ENCODE measurements at regions not wholly inside any gene's neighbourhood (a gene's known extent, or its start where the extent isn't known, plus 50 kb on each side); places are given as distances from the start of the nearest gene placed in this dataset.
"Not testable (repeated sequence)": the region's sequence is repeated elsewhere in the genome, so short reads cannot be mapped to it uniquely, and the experiment has no call there.

DNA sequence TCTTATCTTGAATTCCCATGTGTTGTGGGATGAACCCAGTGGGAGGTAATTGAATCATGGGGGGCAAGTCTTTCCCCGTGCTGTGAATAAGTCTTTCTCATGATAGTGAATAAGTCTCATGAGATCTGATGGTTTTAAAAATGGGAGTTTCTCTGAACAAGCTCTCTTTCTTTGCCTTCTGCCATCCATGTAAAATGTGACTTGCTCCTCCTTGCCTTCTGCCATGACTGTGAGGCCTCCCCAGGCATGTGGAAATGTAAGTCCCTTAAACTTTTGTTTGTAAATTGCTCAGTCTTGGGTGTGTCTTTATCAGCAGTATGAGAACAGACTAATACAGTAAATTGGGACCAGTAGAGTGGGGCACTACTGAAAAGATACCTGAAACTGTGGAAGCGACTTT, 92.1 kb upstream of the PMCH start:
- not testable (repeated sequence) for H4K20me1 ChIP-seq (ENCODE audit: insufficient read depth, low read length); H3K4me3 ChIP-seq (ENCODE audit: low read length); H3K9me3 ChIP-seq (replicated peaks; ENCODE audit: insufficient read depth, low read length); H3K79me2 ChIP-seq (ENCODE audit: low read length); H3K36me3 ChIP-seq (replicated peaks; ENCODE audit: insufficient read depth, low read length); H3K4me2 ChIP-seq (ENCODE audit: low read depth, low read length); H3K9me2 ChIP-seq (replicated peaks; ENCODE audit: insufficient read depth, low read length); H3K27ac ChIP-seq (ENCODE audit: low read length); H3K4me1 ChIP-seq (ENCODE audit: low read length); H3K27me3 ChIP-seq (replicated peaks; ENCODE audit: insufficient read depth, low read length); H3K9ac ChIP-seq (ENCODE audit: low read length); DNase-seq; H3F3A ChIP-seq (ENCODE audit: insufficient read depth, low read length); H2AFZ ChIP-seq (ENCODE audit: low read length)

DNA sequence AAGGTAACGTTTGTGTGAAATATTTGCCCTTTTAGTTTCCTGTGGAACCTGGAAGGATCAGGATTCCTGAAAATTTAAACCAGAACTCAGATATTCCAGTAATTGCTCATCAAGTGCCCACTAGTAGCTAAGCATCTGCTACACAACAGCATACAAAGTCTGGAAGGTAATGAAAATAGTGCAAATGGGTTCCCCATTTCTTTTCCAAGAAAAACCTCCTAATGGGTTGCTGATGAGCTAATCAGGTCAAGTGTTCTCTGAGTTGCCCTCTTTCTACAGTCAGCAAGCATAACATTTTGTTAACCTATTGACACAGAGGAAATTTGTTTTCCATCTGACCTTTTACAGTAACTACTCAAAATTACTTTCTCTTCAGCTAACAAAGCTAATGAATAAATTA, 83.6 kb upstream of the PMCH start:
- Histone ChIP-seq H3K4me1 (ENCODE audit: low read length) (no peaks in the 10 kb centered on the region), H3K27ac (ENCODE audit: low read length) (no peak overlapping the region), H3K79me2 (ENCODE audit: low read length) (no peaks in the 10 kb centered on the region), H2AFZ (ENCODE audit: low read length) (no peak overlapping the region), H3K36me3 (replicated peaks; ENCODE audit: insufficient read depth, low read length) (no peaks in the 10 kb centered on the region), H3K4me2 (ENCODE audit: low read depth, low read length) (no peak overlapping the region), H3K27me3 (replicated peaks; ENCODE audit: insufficient read depth, low read length) (no peaks in the 10 kb centered on the region), H3F3A (ENCODE audit: insufficient read depth, low read length) (no peaks in the 10 kb centered on the region), H3K9me2 (replicated peaks; ENCODE audit: insufficient read depth, low read length) (no peaks in the 10 kb centered on the region), H3K9me3 (replicated peaks; ENCODE audit: insufficient read depth, low read length) (no peaks in the 10 kb centered on the region), H3K4me3 (ENCODE audit: low read length) (no peak overlapping the region), H3K9ac (ENCODE audit: low read length) (no peak overlapping the region), H4K20me1 (ENCODE audit: insufficient read depth, low read length) (no peaks in the 10 kb centered on the region)
- no peak for DNase-seq
- TF ChIP-seq EZH2 (optimal IDR thresholded peaks at IDR 0.05; ENCODE audit: low read depth, low read length), result no peak
- TF ChIP-seq EZH2phosphoT487 (IDR thresholded peaks at IDR 0.05; ENCODE audit: low read length), result no peak
- TF ChIP-seq, protein P1, sequence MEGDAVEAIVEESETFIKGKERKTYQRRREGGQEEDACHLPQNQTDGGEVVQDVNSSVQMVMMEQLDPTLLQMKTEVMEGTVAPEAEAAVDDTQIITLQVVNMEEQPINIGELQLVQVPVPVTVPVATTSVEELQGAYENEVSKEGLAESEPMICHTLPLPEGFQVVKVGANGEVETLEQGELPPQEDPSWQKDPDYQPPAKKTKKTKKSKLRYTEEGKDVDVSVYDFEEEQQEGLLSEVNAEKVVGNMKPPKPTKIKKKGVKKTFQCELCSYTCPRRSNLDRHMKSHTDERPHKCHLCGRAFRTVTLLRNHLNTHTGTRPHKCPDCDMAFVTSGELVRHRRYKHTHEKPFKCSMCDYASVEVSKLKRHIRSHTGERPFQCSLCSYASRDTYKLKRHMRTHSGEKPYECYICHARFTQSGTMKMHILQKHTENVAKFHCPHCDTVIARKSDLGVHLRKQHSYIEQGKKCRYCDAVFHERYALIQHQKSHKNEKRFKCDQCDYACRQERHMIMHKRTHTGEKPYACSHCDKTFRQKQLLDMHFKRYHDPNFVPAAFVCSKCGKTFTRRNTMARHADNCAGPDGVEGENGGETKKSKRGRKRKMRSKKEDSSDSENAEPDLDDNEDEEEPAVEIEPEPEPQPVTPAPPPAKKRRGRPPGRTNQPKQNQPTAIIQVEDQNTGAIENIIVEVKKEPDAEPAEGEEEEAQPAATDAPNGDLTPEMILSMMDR (IDR thresholded peaks at IDR 0.05; ENCODE audit: low read length), result no peak

DNA sequence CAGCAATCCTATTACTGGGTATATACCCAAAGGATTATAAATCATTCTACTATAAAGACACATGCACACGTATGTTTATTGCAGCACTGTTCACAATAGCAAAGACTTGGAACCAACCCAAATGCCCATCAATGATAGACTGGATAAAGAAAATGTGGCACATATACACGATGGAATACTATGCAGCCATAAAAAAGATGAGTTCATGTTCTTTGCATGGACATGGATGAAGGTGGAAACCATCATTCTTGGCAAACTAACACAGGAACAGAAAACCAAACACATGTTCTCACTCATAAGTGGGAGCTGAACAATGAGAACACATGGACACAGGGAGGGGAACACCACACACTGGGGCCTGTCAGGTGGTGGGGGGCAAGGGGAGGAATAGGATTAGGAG, 58.1 kb upstream of the PMCH start:
- H3K9me3 ChIP-seq (replicated peaks; ENCODE audit: insufficient read depth, low read length); H3K79me2 ChIP-seq (ENCODE audit: low read length); H3K4me3 ChIP-seq (ENCODE audit: low read length); H3K36me3 ChIP-seq (replicated peaks; ENCODE audit: insufficient read depth, low read length); H3K9me2 ChIP-seq (replicated peaks; ENCODE audit: insufficient read depth, low read length); H3F3A ChIP-seq (ENCODE audit: insufficient read depth, low read length); H3K27ac ChIP-seq (ENCODE audit: low read length); H2AFZ ChIP-seq (ENCODE audit: low read length); H3K27me3 ChIP-seq (replicated peaks; ENCODE audit: insufficient read depth, low read length); DNase-seq; H3K4me1 ChIP-seq (ENCODE audit: low read length); H3K4me2 ChIP-seq (ENCODE audit: low read depth, low read length); H4K20me1 ChIP-seq (ENCODE audit: insufficient read depth, low read length); H3K9ac ChIP-seq (ENCODE audit: low read length): not testable (repeated sequence)

DNA sequence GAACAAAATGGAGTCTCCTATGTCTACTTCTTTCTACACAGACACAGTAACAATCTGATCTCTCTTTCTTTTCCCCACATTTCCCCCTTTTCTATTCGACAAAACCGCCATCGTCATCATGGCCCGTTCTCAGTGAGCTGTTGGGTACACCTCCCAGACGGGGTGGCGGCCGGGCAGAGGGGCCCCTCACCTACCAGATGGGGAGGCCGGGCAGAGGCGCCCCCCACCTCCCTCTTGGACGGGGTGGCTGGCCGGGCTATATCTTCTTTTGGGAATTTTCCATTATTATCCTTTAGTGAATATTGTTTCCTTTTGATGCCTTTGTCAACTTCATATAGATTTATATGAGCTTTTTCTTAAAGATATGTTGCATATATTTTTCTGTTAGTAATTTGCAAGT, 53.4 kb upstream of the PMCH start:
- not testable (repeated sequence) for H3K9ac ChIP-seq (ENCODE audit: low read length); H3K9me2 ChIP-seq (replicated peaks; ENCODE audit: insufficient read depth, low read length); H3K4me2 ChIP-seq (ENCODE audit: low read depth, low read length); H3K36me3 ChIP-seq (replicated peaks; ENCODE audit: insufficient read depth, low read length); H3K79me2 ChIP-seq (ENCODE audit: low read length); H3K27me3 ChIP-seq (replicated peaks; ENCODE audit: insufficient read depth, low read length); H3K27ac ChIP-seq (ENCODE audit: low read length); H3K4me1 ChIP-seq (ENCODE audit: low read length); H3K9me3 ChIP-seq (replicated peaks; ENCODE audit: insufficient read depth, low read length); H2AFZ ChIP-seq (ENCODE audit: low read length); H3K4me3 ChIP-seq (ENCODE audit: low read length); H3F3A ChIP-seq (ENCODE audit: insufficient read depth, low read length); H4K20me1 ChIP-seq (ENCODE audit: insufficient read depth, low read length); DNase-seq

DNA sequence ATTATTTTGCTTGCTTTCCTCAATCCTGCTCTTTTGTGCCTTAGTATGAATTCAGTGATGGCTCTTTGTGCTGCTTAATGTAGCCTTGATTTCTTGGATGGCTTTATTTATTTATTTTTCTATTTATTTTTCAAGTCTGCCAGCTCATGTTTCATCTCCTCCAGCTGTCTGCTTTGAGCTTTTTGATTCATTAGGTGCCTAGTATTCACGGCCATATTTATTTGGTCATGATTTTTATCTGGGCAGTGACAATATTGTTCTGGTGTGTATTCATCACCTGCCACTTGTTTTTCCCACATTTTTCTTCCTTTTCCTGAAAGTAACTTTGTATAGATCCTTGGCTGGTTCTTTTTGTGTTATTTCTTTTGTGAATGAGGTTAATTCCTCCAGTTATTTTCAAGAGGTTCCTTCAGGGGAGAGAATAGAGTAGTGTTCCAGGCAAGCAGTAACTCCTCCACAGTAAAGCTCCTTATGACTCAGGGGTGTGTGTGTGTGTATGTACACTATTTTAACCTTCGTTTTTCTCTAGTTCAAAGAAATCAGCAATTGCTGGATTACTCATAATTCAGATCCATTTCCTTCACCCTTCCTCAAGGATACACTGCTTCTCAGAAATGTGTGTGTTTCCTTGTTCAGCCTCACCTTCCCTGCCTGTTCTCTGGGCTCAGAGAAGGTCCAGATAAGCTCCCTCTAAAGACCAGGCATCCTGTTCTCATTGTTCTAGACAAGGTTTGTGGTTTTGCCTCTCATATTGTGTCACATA, 51.6 kb upstream of the PMCH start:
- TF ChIP-seq EZH2 (optimal IDR thresholded peaks at IDR 0.05; ENCODE audit: low read depth, low read length) (no peak), EZH2phosphoT487 (IDR thresholded peaks at IDR 0.05; ENCODE audit: low read length) (no peak)
- TF ChIP-seq, protein P1 (IDR thresholded peaks at IDR 0.05; ENCODE audit: low read length), result no peak
- Histone ChIP-seq H3K9me2 (replicated peaks; ENCODE audit: insufficient read depth, low read length) (no peaks in the 10 kb centered on the region), H3K79me2 (ENCODE audit: low read length) (no peaks in the 10 kb centered on the region), H3K9me3 (replicated peaks; ENCODE audit: insufficient read depth, low read length) (no peaks in the 10 kb centered on the region), H3K27ac (ENCODE audit: low read length) (no peak overlapping the region), H3K27me3 (replicated peaks; ENCODE audit: insufficient read depth, low read length) (no peaks in the 10 kb centered on the region), H3K4me3 (ENCODE audit: low read length) (no peak overlapping the region), H3K4me1 (ENCODE audit: low read length) (no peaks in the 10 kb centered on the region), H2AFZ (ENCODE audit: low read length) (no peak overlapping the region), H3F3A (ENCODE audit: insufficient read depth, low read length) (no peaks in the 10 kb centered on the region), H3K9ac (ENCODE audit: low read length) (no peak overlapping the region), H3K4me2 (ENCODE audit: low read depth, low read length) (no peak overlapping the region), H4K20me1 (ENCODE audit: insufficient read depth, low read length) (no peaks in the 10 kb centered on the region), H3K36me3 (replicated peaks; ENCODE audit: insufficient read depth, low read length) (no peaks in the 10 kb centered on the region)
- DNase-seq, result no peak
